ENCODE measurements at regions not wholly inside any gene's neighbourhood (a gene's known extent, or its start where the extent isn't known, plus 50 kb on each side); places are given as distances from the start of the nearest gene placed in this dataset.

- TF ChIP-seq CTCF (IDR thresholded peaks at IDR 0.05) = no peak
- intact Hi-C loops (cut with DNase I; ENCODE audit: low total_unique reads) = no loop called here
- no peak for DNase-seq
- H3K27ac ChIP-seq = no peak overlapping the region
- H3K4me3 ChIP-seq = no peak overlapping the region
- peaks cover 0 to 4% (median 2%) of the 10 kb centered on the region in 3 donors for H3K9me3 ChIP-seq
- no peaks in the 10 kb centered on the region for H3K27me3 ChIP-seq
- peaks cover 0 to 3% (median 0%) of the 10 kb centered on the region in 4 donors for H3K4me1 ChIP-seq
- no peaks in the 10 kb centered on the region for H3K36me3 ChIP-seq
Observed at GRCh38 chr2:64390586-64390985, 63.4 kb upstream of the LGALSL start.

GRCh38 chr2:64391424-64391823, 62.5 kb upstream of the LGALSL start:
- Histone ChIP-seq H3K4me3 (no peak overlapping the region), H3K27ac (peak overlapping the region in 1 of 2 donors; percentile 25), H3K9me3 (peaks cover 0 to 4% (median 2%) of the 10 kb centered on the region in 3 donors), H3K36me3 (no peaks in the 10 kb centered on the region), H3K4me1 (peaks cover 0 to 3% (median 0%) of the 10 kb centered on the region in 4 donors), H3K27me3 (no peaks in the 10 kb centered on the region)
- intact Hi-C loops (cut with DNase I; ENCODE audit: low total_unique reads) = no loop called here
- no peak for TF ChIP-seq CTCF (IDR thresholded peaks at IDR 0.05)
- DNase-seq = no peak

GRCh38 chr2:64391940-64392339, 62.0 kb upstream of the LGALSL start:
- H3K27ac ChIP-seq = peak overlapping the region in 1 of 2 donors; percentile 25
- no peaks in the 10 kb centered on the region for H3K27me3 ChIP-seq
- H3K36me3 ChIP-seq = no peaks in the 10 kb centered on the region
- TF ChIP-seq CTCF (IDR thresholded peaks at IDR 0.05) = no peak
- intact Hi-C loops (cut with DNase I; ENCODE audit: low total_unique reads) = no loop called here
- no peak overlapping the region for H3K4me3 ChIP-seq
- no peak for DNase-seq
- H3K9me3 ChIP-seq = peaks cover 0 to 4% (median 2%) of the 10 kb centered on the region in 3 donors
- peaks cover 0 to 3% (median 0%) of the 10 kb centered on the region in 4 donors for H3K4me1 ChIP-seq

DNA sequence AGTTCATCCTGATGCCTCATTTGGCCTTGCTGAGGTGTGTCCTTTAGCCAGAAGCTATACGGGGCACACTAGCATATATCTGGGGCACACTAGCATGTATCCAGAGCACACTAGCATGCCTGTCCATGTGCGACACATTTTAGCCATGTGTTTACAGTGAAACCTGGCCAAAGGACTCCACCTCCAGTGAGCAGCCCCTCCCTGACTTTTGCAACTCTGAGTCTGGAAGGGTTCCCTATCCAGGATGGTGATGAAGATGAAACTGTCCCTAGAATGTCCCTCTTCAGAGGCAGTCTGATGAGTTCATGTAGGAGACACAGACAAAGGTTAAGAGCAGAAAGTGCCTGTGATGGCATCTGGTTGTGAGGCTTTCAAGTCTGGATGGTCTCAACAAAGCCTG, 61.4 kb upstream of the LGALSL start:
- no peak overlapping the region for H3K27ac ChIP-seq
- no peak for DNase-seq

GRCh38 chr2:64393383-64394010, 60.5 kb upstream of the LGALSL start:
- Histone ChIP-seq H3K9me3 (peaks cover 0 to 4% (median 2%) of the 10 kb centered on the region in 3 donors), H3K27me3 (no peaks in the 10 kb centered on the region), H3K27ac (no peak overlapping the region), H3K36me3 (no peaks in the 10 kb centered on the region), H3K4me3 (no peak overlapping the region), H3K4me1 (peaks cover 0 to 3% (median 0%) of the 10 kb centered on the region in 4 donors)
- no peak for TF ChIP-seq CTCF (IDR thresholded peaks at IDR 0.05)
- intact Hi-C loops (cut with DNase I; ENCODE audit: low total_unique reads) = no loop called here
- DNase-seq = no peak

More for the DNA sequence above, 61.4 kb upstream of the LGALSL start:
- Histone ChIP-seq H3K4me1 (peaks cover 0 to 3% (median 0%) of the 10 kb centered on the region in 4 donors), H3K36me3 (no peaks in the 10 kb centered on the region), H3K4me3 (no peak overlapping the region), H3K27me3 (no peaks in the 10 kb centered on the region), H3K9me3 (peaks cover 0 to 4% (median 2%) of the 10 kb centered on the region in 3 donors)
- TF ChIP-seq CTCF (IDR thresholded peaks at IDR 0.05) = no peak
- intact Hi-C loops (cut with DNase I; ENCODE audit: low total_unique reads) = no loop called here
